Calu3 (cell line): ENCODE measurements at regions not wholly inside any gene's neighbourhood (a gene's known extent, or its start where the extent isn't known, plus 50 kb on each side); places are given as distances from the start of the nearest gene placed in this dataset.

ENCODE experiments used
- BruUV-seq: library from RNA; stranded (reverse); fragments of 400-500 nt; replicated peaks from 2 replicates; lab custom pipeline; 2021; lab: Mats Ljungman, UMichigan
- CTCF ChIA-PET: fragments of 300-600 bp; sonication (Branson Sonifier 250); formaldehyde crosslinking; loops from one replicate; lab custom pipeline; 2022; ENCODE audit warnings: antibody characterized with exemption; lab: Charles Lee
- DNase-seq: peaks from one replicate; pipeline ENCODE4 v3.0.0; 2022
- H3K27ac Mint-ChIP-seq: one replicate; pipeline ENCODE4 v1.8.0; 2022; ENCODE audit warnings: mixed read lengths; ENCODE audit not compliant: unreplicated experiment
- H3K27me3 Mint-ChIP-seq: one replicate; pipeline ENCODE4 v1.8.0; 2022; ENCODE audit warnings: mixed read lengths; ENCODE audit not compliant: unreplicated experiment
- H3K36me3 Mint-ChIP-seq: one replicate; pipeline ENCODE4 v1.8.0; 2022; ENCODE audit warnings: mild to moderate bottlenecking, moderate library complexity, mixed read lengths; ENCODE audit not compliant: insufficient read depth, unreplicated experiment
- H3K4me1 Mint-ChIP-seq: one replicate; pipeline ENCODE4 v1.8.0; 2022; ENCODE audit warnings: mild to moderate bottlenecking, low read depth, mixed read lengths; ENCODE audit not compliant: unreplicated experiment
- H3K4me3 Mint-ChIP-seq: one replicate; pipeline ENCODE4 v1.8.0; 2022; ENCODE audit warnings: mild to moderate bottlenecking, low read depth, moderate library complexity, mixed read lengths; ENCODE audit not compliant: unreplicated experiment
- H3K9me3 Mint-ChIP-seq: one replicate; pipeline ENCODE4 v1.8.0; 2022; ENCODE audit warnings: low read depth, mixed read lengths; ENCODE audit not compliant: unreplicated experiment
- CTCF ChIP-seq: fragments of 200-600 bp; IDR thresholded peaks from one replicate; pipeline ENCODE4 v1.8.0; 2022; ENCODE audit warnings: antibody characterized with exemption; ENCODE audit not compliant: unreplicated experiment
- intact Hi-C: fragments of 100-400 bp; cut with micrococcal nuclease; formaldehyde crosslinking; loops from one replicate; pipeline ENCODE4 v1.10.0; 2022; ENCODE audit not compliant: unreplicated experiment

- no peak overlapping the region for H3K4me3 Mint-ChIP-seq
Measured at GRCh38 chr22:48753752-48754517, 1073.7 kb downstream of the BRD1 start.

GRCh38 chr22:48753381-48753730, 1074.3 kb downstream of the BRD1 start:
- no TSS peak for BruUV-seq
- CTCF ChIA-PET = no interaction called here

More at GRCh38 chr22:48753752-48754517, 1073.7 kb downstream of the BRD1 start:
- Mint-ChIP-seq H3K27ac (no peak overlapping the region), H3K27me3 (no peaks in the 10 kb centered on the region), H3K36me3 (peaks cover 5% of the 10 kb centered on the region), H3K9me3 (peaks cover 10% of the 10 kb centered on the region), H3K4me1 (no peaks in the 10 kb centered on the region)
- intact Hi-C loops = no loop called here
- DNase-seq = no peak
- CTCF ChIA-PET = no interaction called here
- TF ChIP-seq CTCF = no peak
- BruUV-seq = no TSS peak

GRCh38 chr22:48752451-48753380, 1075.0 kb downstream of the BRD1 start:
- Mint-ChIP-seq H3K36me3 (peaks cover 5% of the 10 kb centered on the region), H3K9me3 (peaks cover 10% of the 10 kb centered on the region), H3K27me3 (no peaks in the 10 kb centered on the region), H3K4me1 (no peaks in the 10 kb centered on the region), H3K4me3 (no peak overlapping the region), H3K27ac (no peak overlapping the region)
- intact Hi-C loops = no loop called here
- CTCF ChIA-PET = no interaction called here
- DNase-seq = no peak
- no peak for TF ChIP-seq CTCF
- no TSS peak for BruUV-seq

More at GRCh38 chr22:48753381-48753730, 1074.3 kb downstream of the BRD1 start:
- Mint-ChIP-seq H3K27ac (no peak overlapping the region), H3K27me3 (no peaks in the 10 kb centered on the region), H3K36me3 (peaks cover 5% of the 10 kb centered on the region), H3K4me3 (no peak overlapping the region), H3K4me1 (no peaks in the 10 kb centered on the region), H3K9me3 (peaks cover 10% of the 10 kb centered on the region)
- no peak for DNase-seq
- intact Hi-C loops = no loop called here
- TF ChIP-seq CTCF = no peak

GRCh38 chr22:48751539-48752437, 1075.9 kb downstream of the BRD1 start:
- no peak for TF ChIP-seq CTCF
- Mint-ChIP-seq H3K9me3 (peaks cover 10% of the 10 kb centered on the region), H3K27ac (no peak overlapping the region), H3K36me3 (peaks cover 5% of the 10 kb centered on the region), H3K4me1 (no peaks in the 10 kb centered on the region), H3K4me3 (no peak overlapping the region), H3K27me3 (no peaks in the 10 kb centered on the region)
- no TSS peak for BruUV-seq
- intact Hi-C loops = no loop called here
- CTCF ChIA-PET = no interaction called here
- no peak for DNase-seq
